HCT116 (cell line): ENCODE measurements at regions not wholly inside any gene's neighbourhood (a gene's known extent, or its start where the extent isn't known, plus 50 kb on each side); places are given as distances from the start of the nearest gene placed in this dataset.

Experiments used
- ATAC-seq: fragments of 200-7000 bp; cut with Tn5 transposase; 2 replicates; pipeline ENCODE4 v1.9.1; 2020; ENCODE audit warnings: mild to moderate bottlenecking, moderate library complexity
- BruUV-seq: library from RNA; stranded (reverse); fragments of 400-500 nt; replicated peaks from 2 replicates; lab custom pipeline; 2021; lab: Mats Ljungman, UMichigan
- CTCF ChIA-PET: fragments of 300-600 bp; sonication (Branson Sonifier 250); formaldehyde crosslinking; loops from one replicate; lab custom pipeline; 2021; ENCODE audit warnings: antibody characterized with exemption; lab: Charles Lee
- POLR2A ChIA-PET: fragments of 300-600, 350-600 bp; sonication (Branson Sonifier 250); formaldehyde crosslinking; loops from one replicate; lab custom pipeline; 2021; ENCODE audit warnings: antibody characterized with exemption; lab: Charles Lee
- RAD21 ChIA-PET, 2 experiments: fragments of 300-600 bp; sonication (Branson Sonifier 250); formaldehyde crosslinking; loops; one replicate each; lab custom pipeline; 2023; ENCODE audit warnings: low total read pairs in 2 of 2; ENCODE audit not compliant: uncharacterized antibody in 2 of 2, unreplicated experiment in 2 of 2, low non-redundant PET in 1 of 2; lab: Charles Lee
- DNase-seq: peaks from one replicate; pipeline ENCODE4 v3.0.0-alpha.2; 2010; ENCODE audit warnings: low read depth, low spot score
- H2AFZ ChIP-seq: fragments of 200-600 bp; shearing (Covaris generic), sonication (generic); 2 replicates; pipeline ENCODE4 v1.6.1; 2017; ENCODE audit warnings: low read depth, mixed run types, mixed read lengths, antibody characterized with exemption, low read length; ENCODE audit not compliant: poor library complexity, severe bottlenecking
- H3K27ac ChIP-seq: 2 replicates; pipeline ENCODE4 v1.5.1; 2012; ENCODE audit warnings: low read depth, low read length
- H3K27me3 ChIP-seq: fragments of 200-600 bp; sonication (generic); 2 replicates; pipeline ENCODE4 v1.6.1; 2016; ENCODE audit warnings: mixed run types, low read length, mixed read lengths; ENCODE audit not compliant: insufficient read depth
- H3K36me3 ChIP-seq, 2 experiments: fragments of 200-500 bp in 1 of 2; fragments of 200-600 bp in 1 of 2; sonication (Bioruptor generic) in 1 of 2; sonication (generic) in 1 of 2; 2 replicates each; pipeline versions ENCODE4 v1.5.1 to v1.6.1; 2014 to 2016; ENCODE audit warnings: low read length in 2 of 2, inconsistent platforms in 1 of 2, mixed read lengths in 1 of 2, mixed run types in 1 of 2; ENCODE audit not compliant: insufficient read depth in 2 of 2, control insufficient read depth in 1 of 2
- H3K4me1 ChIP-seq, 2 experiments: fragments of 200-600 bp in 1 of 2; sonication (generic) in 1 of 2; 2 replicates each; pipeline versions ENCODE4 v1.5.1 to v1.6.1; 2012 to 2017; ENCODE audit warnings: low read length in 2 of 2, inconsistent platforms in 1 of 2, mild to moderate bottlenecking in 1 of 2, mixed read lengths in 1 of 2, mixed run types in 1 of 2, moderate library complexity in 1 of 2; ENCODE audit not compliant: insufficient read depth in 2 of 2, control insufficient read depth in 1 of 2
- H3K4me2 ChIP-seq: fragments of 200-600 bp; sonication (generic); 2 replicates; pipeline ENCODE4 v1.6.1; 2017; ENCODE audit warnings: mixed run types, low read length, mixed read lengths
- H3K4me3 ChIP-seq, 2 experiments: fragments of 200-600 bp in 1 of 2; sonication (generic) in 1 of 2; replicated peaks in 1 of 2; 2 replicates each; pipeline ENCODE4 v1.5.1; 2011 to 2016; ENCODE audit warnings: low read length in 2 of 2, control low read depth in 1 of 2, low read depth in 1 of 2, mild to moderate bottlenecking in 1 of 2, mixed read lengths in 1 of 2, mixed run types in 1 of 2
- H3K79me2 ChIP-seq: fragments of 200-600 bp; sonication (generic); 2 replicates; pipeline ENCODE4 v1.6.1; 2017; ENCODE audit warnings: mild to moderate bottlenecking, mixed run types, low read length, moderate library complexity, mixed read lengths; ENCODE audit not compliant: insufficient read depth
- H3K9ac ChIP-seq: fragments of 200-600 bp; sonication (generic); 2 replicates; pipeline ENCODE4 v1.6.1; 2016; ENCODE audit warnings: low read length, mixed read lengths
- H3K9me2 ChIP-seq: fragments of 200-600 bp; sonication (generic), shearing (Covaris generic); 2 replicates; pipeline ENCODE4 v1.6.1; 2017; ENCODE audit warnings: mixed run types, mild to moderate bottlenecking, moderate library complexity; ENCODE audit not compliant: insufficient read depth
- H3K9me3 ChIP-seq, 2 experiments: fragments of 200-500 bp in 1 of 2; fragments of 200-600 bp in 1 of 2; sonication (Bioruptor generic) in 1 of 2; sonication (generic) in 1 of 2; 2 replicates each; pipeline ENCODE4 v1.6.1; 2014 to 2017; ENCODE audit warnings: low read length in 2 of 2, mixed read lengths in 2 of 2, inconsistent platforms in 1 of 2, low read depth in 1 of 2, mild to moderate bottlenecking in 1 of 2, mixed run types in 1 of 2, moderate library complexity in 1 of 2; ENCODE audit not compliant: control insufficient read depth in 1 of 2, insufficient read depth in 1 of 2
- H4K20me1 ChIP-seq: fragments of 200-600 bp; sonication (generic), shearing (Covaris generic); 2 replicates; pipeline ENCODE4 v1.6.1; 2017; ENCODE audit warnings: mixed run types, mild to moderate bottlenecking, moderate library complexity; ENCODE audit not compliant: insufficient read depth
- CEBPB ChIP-seq: IDR thresholded peaks from 2 replicates; pipeline ENCODE4 v1.6.1; 2012; ENCODE audit warnings: low read depth
- CTCF ChIP-seq, 3 experiments: fragments of 200-600 bp in 1 of 3; sonication (generic) in 1 of 3; IDR thresholded peaks in 2 of 3; conservative IDR thresholded peaks in 1 of 3; 2 replicates each; pipeline ENCODE4 v1.5.1; 2012 to 2017; ENCODE audit warnings: low read depth in 2 of 3, low read length in 2 of 3, antibody characterized with exemption in 1 of 3, borderline replicate concordance in 1 of 3, control low read depth in 1 of 3, mild to moderate bottlenecking in 1 of 3, mixed read lengths in 1 of 3, mixed run types in 1 of 3, moderate library complexity in 1 of 3; ENCODE audit not compliant: insufficient read depth in 1 of 3
- EGR1 ChIP-seq: IDR thresholded peaks from 2 replicates; pipeline ENCODE4 v1.6.1; 2012; ENCODE audit warnings: low read depth
- ELF1 ChIP-seq: IDR thresholded peaks from 2 replicates; pipeline ENCODE4 v1.6.1; 2012; ENCODE audit warnings: low read depth, borderline replicate concordance
- EZH2phosphoT487 ChIP-seq: fragments of 200-600 bp; IDR thresholded peaks from 2 replicates; pipeline ENCODE4 v1.6.1; 2018; ENCODE audit warnings: antibody characterized with exemption, borderline replicate concordance
- FOSL1 ChIP-seq: IDR thresholded peaks from 2 replicates; pipeline ENCODE4 v1.6.1; 2012; ENCODE audit warnings: low read depth
- POLR2A ChIP-seq: IDR thresholded peaks from 2 replicates; pipeline ENCODE4 v1.7.0; 2011; ENCODE audit warnings: borderline replicate concordance; ENCODE audit not compliant: insufficient read depth, insufficient read length; ENCODE audit errors: extremely low read depth
- POLR2AphosphoS5 ChIP-seq: IDR thresholded peaks from 2 replicates; pipeline ENCODE4 v1.6.1; 2011; ENCODE audit warnings: mild to moderate bottlenecking, low read depth, low read length, moderate library complexity
- RAD21 ChIP-seq: IDR thresholded peaks from 2 replicates; pipeline ENCODE4 v1.6.1; 2012; ENCODE audit warnings: low read depth, mild to moderate bottlenecking
- SP1 ChIP-seq: IDR thresholded peaks from 2 replicates; pipeline ENCODE4 v1.6.1; 2012; ENCODE audit warnings: low read depth
- SRF ChIP-seq: IDR thresholded peaks from 2 replicates; pipeline ENCODE4 v1.6.1; 2012; ENCODE audit warnings: low read depth
- TCF7L2 ChIP-seq: IDR thresholded peaks from 2 replicates; pipeline ENCODE4 v1.7.0; 2011; ENCODE audit warnings: borderline replicate concordance, inconsistent platforms; ENCODE audit not compliant: insufficient read depth, insufficient read length; ENCODE audit errors: extremely low read depth
- YY1 ChIP-seq: IDR thresholded peaks from 2 replicates; pipeline ENCODE4 v1.6.1; 2011; ENCODE audit warnings: low read length, low read depth, moderate library complexity, mild to moderate bottlenecking; ENCODE audit not compliant: insufficient replicate concordance; ENCODE audit errors: extremely low read depth
- intact Hi-C: fragments of 100-400 bp; cut with micrococcal nuclease; formaldehyde crosslinking; loops from 2 replicates; pipeline ENCODE4 v1.10.0; 2022
- TF ChIP-seq, protein P1 (sequence below): IDR thresholded peaks from 2 replicates; pipeline ENCODE4 v1.6.1; 2011; ENCODE audit warnings: mild to moderate bottlenecking, low read length, moderate library complexity; ENCODE audit not compliant: insufficient replicate concordance; ENCODE audit errors: extremely low read depth
- TF ChIP-seq, protein P2 (sequence below): IDR thresholded peaks from 2 replicates; pipeline ENCODE4 v1.6.1; 2012

- TF ChIP-seq POLR2AphosphoS5: no peak
Measured at GRCh38 chr5:167355346-167355745, 936.1 kb upstream of the WWC1 start (continued).

- Histone ChIP-seq H3K4me1 (no peaks in the 10 kb centered on the region), H4K20me1 (no peaks in the 10 kb centered on the region), H3K9me3 (peaks cover 7 to 16% of the 10 kb centered on the region in 2 experiments; a peak in 2 of 4 replicates), H3K4me3 (no peak overlapping the region), H3K79me2 (no peaks in the 10 kb centered on the region), H3K27me3 (no peaks in the 10 kb centered on the region), H3K36me3 (no peaks in the 10 kb centered on the region), H3K4me2 (no peak overlapping the region), H2AFZ (no peak overlapping the region), H3K9ac (no peak overlapping the region), H3K27ac (no peak overlapping the region), H3K9me2 (no peaks in the 10 kb centered on the region)
- CTCF ChIA-PET: no interaction called here
- no TSS peak for BruUV-seq
- no peak for ATAC-seq
- DNase-seq: no peak
- POLR2A ChIA-PET: no interaction called here
- RAD21 ChIA-PET: no interaction called here
- no peak for TF ChIP-seq EGR1
- TF ChIP-seq, protein P1, sequence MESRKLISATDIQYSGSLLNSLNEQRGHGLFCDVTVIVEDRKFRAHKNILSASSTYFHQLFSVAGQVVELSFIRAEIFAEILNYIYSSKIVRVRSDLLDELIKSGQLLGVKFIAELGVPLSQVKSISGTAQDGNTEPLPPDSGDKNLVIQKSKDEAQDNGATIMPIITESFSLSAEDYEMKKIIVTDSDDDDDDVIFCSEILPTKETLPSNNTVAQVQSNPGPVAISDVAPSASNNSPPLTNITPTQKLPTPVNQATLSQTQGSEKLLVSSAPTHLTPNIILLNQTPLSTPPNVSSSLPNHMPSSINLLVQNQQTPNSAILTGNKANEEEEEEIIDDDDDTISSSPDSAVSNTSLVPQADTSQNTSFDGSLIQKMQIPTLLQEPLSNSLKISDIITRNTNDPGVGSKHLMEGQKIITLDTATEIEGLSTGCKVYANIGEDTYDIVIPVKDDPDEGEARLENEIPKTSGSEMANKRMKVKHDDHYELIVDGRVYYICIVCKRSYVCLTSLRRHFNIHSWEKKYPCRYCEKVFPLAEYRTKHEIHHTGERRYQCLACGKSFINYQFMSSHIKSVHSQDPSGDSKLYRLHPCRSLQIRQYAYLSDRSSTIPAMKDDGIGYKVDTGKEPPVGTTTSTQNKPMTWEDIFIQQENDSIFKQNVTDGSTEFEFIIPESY: no peak
- TF ChIP-seq FOSL1: no peak
- TF ChIP-seq SP1: no peak
- TF ChIP-seq YY1: no peak
- no peak for TF ChIP-seq CTCF (IDR thresholded peaks at IDR 0.05 in 2 of 3, conservative IDR thresholded peaks at IDR 0.05 in 1 of 3; ENCODE audit: borderline replicate concordance in 1 of 3, insufficient read depth in 1 of 3, low read depth in 2 of 3, low read length in 2 of 3)
- TF ChIP-seq EZH2phosphoT487: no peak
- TF ChIP-seq SRF: no peak
- TF ChIP-seq POLR2A: no peak
- no peak for TF ChIP-seq RAD21
- TF ChIP-seq TCF7L2: no peak
- no peak for TF ChIP-seq ELF1
- TF ChIP-seq, protein P2, sequence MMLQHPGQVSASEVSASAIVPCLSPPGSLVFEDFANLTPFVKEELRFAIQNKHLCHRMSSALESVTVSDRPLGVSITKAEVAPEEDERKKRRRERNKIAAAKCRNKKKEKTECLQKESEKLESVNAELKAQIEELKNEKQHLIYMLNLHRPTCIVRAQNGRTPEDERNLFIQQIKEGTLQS: no peak
- no peak for TF ChIP-seq CEBPB
- intact Hi-C loops: no loop called here
Measured at GRCh38 chr5:167356374-167356773, 935.1 kb upstream of the WWC1 start.
